ENCODE measurements at regions not wholly inside any gene's neighbourhood (a gene's known extent, or its start where the extent isn't known, plus 50 kb on each side); places are given as distances from the start of the nearest gene placed in this dataset.

GRCh38 chr16:54510685-54511221, 224.2 kb upstream of the IRX3 start:
- no peaks in the 10 kb centered on the region for H3K36me3 Mint-ChIP-seq (ENCODE audit: low read depth)
- no peak for ATAC-seq (ENCODE audit: poor library complexity)
- no peak overlapping the region for H3K27ac Mint-ChIP-seq
- no peak overlapping the region for H3K4me3 Mint-ChIP-seq
- no peaks in the 10 kb centered on the region for H3K4me1 Mint-ChIP-seq (ENCODE audit: low read depth)
- no peaks in the 10 kb centered on the region for H3K4me1 ChIP-seq (ENCODE audit: insufficient read depth, low read length)
- H3K9me3 ChIP-seq (ENCODE audit: control insufficient read depth in 1 of 2, insufficient read depth in 1 of 2, low read length in 2 of 2), result peaks cover 0 to 17% of the 10 kb centered on the region in 2 experiments
- peaks cover 20% of the 10 kb centered on the region for H3K27me3 Mint-ChIP-seq
- intact Hi-C loops (cut with DNase I, micrococcal nuclease), result no loop called here
- no peak overlapping the region for H3K4me3 ChIP-seq (ENCODE audit: low read length)
- CTCF ChIA-PET, result interaction anchor here (1.1 kb wide), 1 partner anchor 11 kb away, joined by 3 read pairs; no protein-coding TSS in a partner anchor
- DNase-seq, result no peak
- H3K36me3 ChIP-seq (ENCODE audit: insufficient read depth, low read length), result no peaks in the 10 kb centered on the region
- no peaks in the 10 kb centered on the region for H3K9me3 Mint-ChIP-seq
- no peak for TF ChIP-seq CTCF (IDR thresholded peaks at IDR 0.05)
- POLR2A ChIA-PET, result no interaction called here
- no peak overlapping the region for H3K27ac ChIP-seq (ENCODE audit: low read depth in 1 of 2, low read length in 2 of 2)
- H3K27me3 ChIP-seq (ENCODE audit: control insufficient read depth in 1 of 2, insufficient read depth in 2 of 2, low read length in 2 of 2), result no peaks in the 10 kb centered on the region

GRCh38 chr16:54509456-54509855, 222.9 kb upstream of the IRX3 start:
- Histone ChIP-seq H3K27ac (ENCODE audit: low read depth in 1 of 2, low read length in 2 of 2) (no peak overlapping the region), H3K4me1 (ENCODE audit: insufficient read depth, low read length) (no peaks in the 10 kb centered on the region), H3K27me3 (ENCODE audit: control insufficient read depth in 1 of 2, insufficient read depth in 2 of 2, low read length in 2 of 2) (no peaks in the 10 kb centered on the region), H3K36me3 (ENCODE audit: insufficient read depth, low read length) (no peaks in the 10 kb centered on the region), H3K9me3 (ENCODE audit: control insufficient read depth in 1 of 2, insufficient read depth in 1 of 2, low read length in 2 of 2) (peaks cover 0 to 15% of the 10 kb centered on the region in 2 experiments), H3K4me3 (ENCODE audit: low read length) (no peak overlapping the region)
- intact Hi-C loops (cut with DNase I, micrococcal nuclease), result no loop called here
- Mint-ChIP-seq H3K4me1 (ENCODE audit: low read depth) (no peaks in the 10 kb centered on the region), H3K9me3 (no peaks in the 10 kb centered on the region), H3K27me3 (peaks cover 32% of the 10 kb centered on the region), H3K36me3 (ENCODE audit: low read depth) (no peaks in the 10 kb centered on the region), H3K27ac (no peak overlapping the region), H3K4me3 (no peak overlapping the region)
- ChIA-PET POLR2A (no interaction called here), CTCF (no interaction called here)
- no peak for ATAC-seq (ENCODE audit: poor library complexity)
- DNase-seq, result no peak
- TF ChIP-seq CTCF (IDR thresholded peaks at IDR 0.05), result no peak

GRCh38 chr16:54508351-54508750, 221.8 kb upstream of the IRX3 start:
- H3K36me3 Mint-ChIP-seq (ENCODE audit: low read depth), result no peaks in the 10 kb centered on the region
- peaks cover 25% of the 10 kb centered on the region for H3K27me3 Mint-ChIP-seq
- no peak overlapping the region for H3K4me3 Mint-ChIP-seq
- intact Hi-C loops (cut with DNase I, micrococcal nuclease), result no loop called here
- Histone ChIP-seq H3K36me3 (ENCODE audit: insufficient read depth, low read length) (no peaks in the 10 kb centered on the region), H3K27ac (ENCODE audit: low read depth in 1 of 2, low read length in 2 of 2) (no peak overlapping the region), H3K27me3 (ENCODE audit: control insufficient read depth in 1 of 2, insufficient read depth in 2 of 2, low read length in 2 of 2) (no peaks in the 10 kb centered on the region), H3K9me3 (ENCODE audit: control insufficient read depth in 1 of 2, insufficient read depth in 1 of 2, low read length in 2 of 2) (peaks cover 0 to 15% of the 10 kb centered on the region in 2 experiments), H3K4me3 (ENCODE audit: low read length) (no peak overlapping the region), H3K4me1 (ENCODE audit: insufficient read depth, low read length) (no peaks in the 10 kb centered on the region)
- H3K9me3 Mint-ChIP-seq, result no peaks in the 10 kb centered on the region
- POLR2A ChIA-PET, result no interaction called here
- CTCF ChIA-PET, result interaction anchor here (0.6 kb wide), 1 partner anchor 494 kb away, joined by 3 read pairs; no protein-coding TSS in a partner anchor
- ATAC-seq (ENCODE audit: poor library complexity) (no peak), DNase-seq (no peak)
- H3K4me1 Mint-ChIP-seq (ENCODE audit: low read depth), result no peaks in the 10 kb centered on the region
- no peak overlapping the region for H3K27ac Mint-ChIP-seq
- no peak for TF ChIP-seq CTCF (IDR thresholded peaks at IDR 0.05)

All from CD4-positive, alpha-beta T cell (primary cell).